ENCODE measurements at regions not wholly inside any gene's neighbourhood (a gene's known extent, or its start where the extent isn't known, plus 50 kb on each side); places are given as distances from the start of the nearest gene placed in this dataset.

- Mint-ChIP-seq H3K27me3 (no peaks in the 10 kb centered on the region), H3K9me3 (peaks cover 0 to 11% (median 7%) of the 10 kb centered on the region in 7 donors), H3K4me3 (no peak overlapping the region), H3K36me3 (no peaks in the 10 kb centered on the region), H3K27ac (no peak overlapping the region), H3K4me1 (no peaks in the 10 kb centered on the region)
- Histone ChIP-seq H3K36me3 (ENCODE audit: control insufficient read depth, insufficient read depth, low read length) (no peaks in the 10 kb centered on the region), H3K27me3 (ENCODE audit: control insufficient read depth, insufficient read depth, low read length) (no peaks in the 10 kb centered on the region), H3K27ac (ENCODE audit: insufficient read depth, low read length, poor library complexity, severe bottlenecking) (no peak overlapping the region), H3K9me3 (ENCODE audit: control insufficient read depth in 2 of 2, low read length in 2 of 2) (peaks cover 0 to 1% of the 10 kb centered on the region in 2 experiments), H3K4me1 (ENCODE audit: control insufficient read depth, insufficient read depth, low read length, poor library complexity, severe bottlenecking) (no peaks in the 10 kb centered on the region), H3K4me3 (ENCODE audit: low read depth, low read length) (no peak overlapping the region)
- no peak for DNase-seq
- ATAC-seq (ENCODE audit: low read depth in 2 of 2): no peak
Measured at GRCh38 chr18:7288544-7288943, 57.7 kb downstream of the LRRC30 start.

DNA sequence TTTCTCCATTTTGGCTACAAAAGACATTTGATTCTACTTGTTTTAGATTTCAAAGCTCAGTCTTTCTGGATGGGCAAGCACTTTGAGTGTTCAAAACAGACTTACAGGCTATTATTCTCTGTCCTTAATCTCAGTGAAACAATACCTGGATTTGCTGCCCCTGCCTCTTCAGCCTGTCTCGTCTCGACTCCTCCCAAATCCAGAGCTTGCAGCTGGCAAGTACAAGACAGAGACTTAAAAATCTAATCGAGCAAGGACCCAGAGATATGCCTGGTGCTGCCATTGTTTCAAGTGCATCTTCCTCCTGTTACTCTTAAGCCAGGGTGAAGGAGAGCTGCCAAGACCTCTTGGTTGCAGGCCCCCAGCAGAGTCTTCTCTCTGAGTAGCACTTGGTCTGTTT is 59.2 kb downstream of the LRRC30 start:
- no peaks in the 10 kb centered on the region for H3K27me3 Mint-ChIP-seq

DNA sequence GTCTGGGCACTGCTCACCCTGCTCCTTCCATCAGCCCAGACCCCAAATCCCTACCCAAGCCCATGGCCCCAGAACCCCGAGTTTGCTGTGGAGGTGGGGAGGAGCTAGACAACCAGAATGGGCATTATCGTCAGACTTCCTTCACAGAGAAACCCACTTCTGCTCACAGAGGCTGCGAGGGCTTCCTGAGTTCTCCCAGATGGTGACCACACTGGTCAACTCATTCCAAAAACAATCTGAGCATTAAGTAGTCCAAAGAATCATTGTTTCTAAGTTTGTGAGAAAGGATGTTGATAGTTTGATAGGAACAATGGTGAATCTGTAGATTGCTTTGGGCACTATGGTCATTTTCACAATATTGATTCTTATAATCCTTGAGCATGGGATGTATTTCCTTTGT is 60.2 kb downstream of the LRRC30 start:
- H3K27ac Mint-ChIP-seq: no peak overlapping the region
- ATAC-seq (ENCODE audit: low read depth in 2 of 2) (no peak), DNase-seq (no peak)
- peaks cover 3 to 15% (median 12%) of the 10 kb centered on the region in 7 donors for H3K9me3 Mint-ChIP-seq
- no peaks in the 10 kb centered on the region for H3K4me1 Mint-ChIP-seq
- H3K9me3 ChIP-seq (ENCODE audit: control insufficient read depth in 2 of 2, low read length in 2 of 2): peaks cover 0 to 2% of the 10 kb centered on the region in 2 experiments
- H3K27ac ChIP-seq (ENCODE audit: insufficient read depth, low read length, poor library complexity, severe bottlenecking): no peak overlapping the region
- H3K27me3 Mint-ChIP-seq: no peaks in the 10 kb centered on the region
- H3K36me3 ChIP-seq (ENCODE audit: control insufficient read depth, insufficient read depth, low read length): no peaks in the 10 kb centered on the region
- no peaks in the 10 kb centered on the region for H3K4me1 ChIP-seq (ENCODE audit: control insufficient read depth, insufficient read depth, low read length, poor library complexity, severe bottlenecking)
- H3K4me3 ChIP-seq (ENCODE audit: low read depth, low read length): no peak overlapping the region
- no peaks in the 10 kb centered on the region for H3K27me3 ChIP-seq (ENCODE audit: control insufficient read depth, insufficient read depth, low read length)
- H3K4me3 Mint-ChIP-seq: no peak overlapping the region
- H3K36me3 Mint-ChIP-seq: no peaks in the 10 kb centered on the region

More for the DNA sequence above, 59.2 kb downstream of the LRRC30 start:
- Histone ChIP-seq H3K27me3 (ENCODE audit: control insufficient read depth, insufficient read depth, low read length) (no peaks in the 10 kb centered on the region), H3K4me3 (ENCODE audit: low read depth, low read length) (no peak overlapping the region), H3K27ac (ENCODE audit: insufficient read depth, low read length, poor library complexity, severe bottlenecking) (no peak overlapping the region), H3K4me1 (ENCODE audit: control insufficient read depth, insufficient read depth, low read length, poor library complexity, severe bottlenecking) (no peaks in the 10 kb centered on the region), H3K9me3 (ENCODE audit: control insufficient read depth in 2 of 2, low read length in 2 of 2) (peaks cover 0 to 2% of the 10 kb centered on the region in 2 experiments), H3K36me3 (ENCODE audit: control insufficient read depth, insufficient read depth, low read length) (no peaks in the 10 kb centered on the region)
- peaks cover 3 to 14% (median 11%) of the 10 kb centered on the region in 7 donors for H3K9me3 Mint-ChIP-seq
- no peaks in the 10 kb centered on the region for H3K36me3 Mint-ChIP-seq
- no peaks in the 10 kb centered on the region for H3K4me1 Mint-ChIP-seq
- ATAC-seq (ENCODE audit: low read depth in 2 of 2) (no peak), DNase-seq (no peak)
- H3K27ac Mint-ChIP-seq: no peak overlapping the region
- no peak overlapping the region for H3K4me3 Mint-ChIP-seq

DNA sequence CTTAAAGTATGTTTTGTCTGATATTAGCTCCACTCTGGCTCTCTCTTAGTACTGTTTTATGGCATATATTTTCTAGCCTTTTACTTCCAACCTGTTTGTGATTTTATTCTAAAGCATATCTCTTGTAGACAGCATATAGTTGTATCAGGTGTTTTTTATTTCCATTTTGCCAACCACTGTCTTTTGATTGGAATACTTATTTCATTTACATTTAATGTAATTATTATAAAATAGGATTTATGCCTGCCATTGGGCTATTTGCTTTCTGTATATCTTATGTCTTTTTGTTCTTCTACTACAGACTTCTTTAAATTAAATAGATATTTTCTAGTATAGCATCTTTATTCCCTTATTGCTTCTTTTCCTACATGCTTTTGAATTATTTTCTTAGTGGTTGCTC is 67.3 kb downstream of the LRRC30 start:
- H3K4me3 ChIP-seq (ENCODE audit: low read depth, low read length): no peak overlapping the region
- H3K4me1 ChIP-seq (ENCODE audit: control insufficient read depth, insufficient read depth, low read length, poor library complexity, severe bottlenecking): no peaks in the 10 kb centered on the region
- Mint-ChIP-seq H3K27ac (no peak overlapping the region), H3K36me3 (no peaks in the 10 kb centered on the region), H3K9me3 (peaks cover 6 to 36% (median 21%) of the 10 kb centered on the region in 7 donors), H3K4me1 (no peaks in the 10 kb centered on the region), H3K4me3 (no peak overlapping the region), H3K27me3 (no peaks in the 10 kb centered on the region)
- no peak overlapping the region for H3K27ac ChIP-seq (ENCODE audit: insufficient read depth, low read length, poor library complexity, severe bottlenecking)
- ATAC-seq (ENCODE audit: low read depth in 2 of 2) (no peak), DNase-seq (no peak)
- H3K9me3 ChIP-seq (ENCODE audit: control insufficient read depth in 2 of 2, low read length in 2 of 2): peaks cover 2 to 6% of the 10 kb centered on the region in 2 experiments
- no peaks in the 10 kb centered on the region for H3K36me3 ChIP-seq (ENCODE audit: control insufficient read depth, insufficient read depth, low read length)
- no peaks in the 10 kb centered on the region for H3K27me3 ChIP-seq (ENCODE audit: control insufficient read depth, insufficient read depth, low read length)

DNA sequence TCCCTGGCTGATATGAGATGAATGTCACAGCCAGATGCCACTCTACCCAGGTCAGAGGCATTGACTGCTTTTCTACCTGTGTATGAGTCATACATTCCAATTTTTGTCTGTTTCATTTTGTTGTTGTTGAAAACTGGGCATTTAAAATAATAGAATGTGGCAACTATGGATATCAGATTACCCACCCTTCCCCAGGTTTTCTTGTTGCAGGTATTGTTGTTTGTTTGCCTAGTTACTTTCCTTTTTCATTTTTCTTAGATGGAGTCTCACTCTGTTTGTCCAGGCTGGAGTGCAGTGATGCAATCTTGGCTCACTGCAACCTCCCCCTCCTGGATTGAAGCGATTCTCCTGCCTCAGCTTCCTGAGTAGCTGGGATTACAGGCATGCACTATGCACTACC is 70.2 kb downstream of the LRRC30 start:
- Histone ChIP-seq H3K4me3 (ENCODE audit: low read depth, low read length) (no peak overlapping the region), H3K36me3 (ENCODE audit: control insufficient read depth, insufficient read depth, low read length) (no peaks in the 10 kb centered on the region), H3K9me3 (ENCODE audit: control insufficient read depth in 2 of 2, low read length in 2 of 2) (peaks cover 0 to 6% of the 10 kb centered on the region in 2 experiments), H3K27me3 (ENCODE audit: control insufficient read depth, insufficient read depth, low read length) (no peaks in the 10 kb centered on the region), H3K27ac (ENCODE audit: insufficient read depth, low read length, poor library complexity, severe bottlenecking) (no peak overlapping the region), H3K4me1 (ENCODE audit: control insufficient read depth, insufficient read depth, low read length, poor library complexity, severe bottlenecking) (no peaks in the 10 kb centered on the region)
- Mint-ChIP-seq H3K4me1 (no peaks in the 10 kb centered on the region), H3K36me3 (no peaks in the 10 kb centered on the region), H3K4me3 (no peak overlapping the region), H3K27ac (no peak overlapping the region), H3K27me3 (peaks cover 7% of the 10 kb centered on the region), H3K9me3 (peaks cover 8 to 32% (median 17%) of the 10 kb centered on the region in 7 donors)
- ATAC-seq (ENCODE audit: low read depth in 2 of 2): no peak
- DNase-seq: no peak

DNA sequence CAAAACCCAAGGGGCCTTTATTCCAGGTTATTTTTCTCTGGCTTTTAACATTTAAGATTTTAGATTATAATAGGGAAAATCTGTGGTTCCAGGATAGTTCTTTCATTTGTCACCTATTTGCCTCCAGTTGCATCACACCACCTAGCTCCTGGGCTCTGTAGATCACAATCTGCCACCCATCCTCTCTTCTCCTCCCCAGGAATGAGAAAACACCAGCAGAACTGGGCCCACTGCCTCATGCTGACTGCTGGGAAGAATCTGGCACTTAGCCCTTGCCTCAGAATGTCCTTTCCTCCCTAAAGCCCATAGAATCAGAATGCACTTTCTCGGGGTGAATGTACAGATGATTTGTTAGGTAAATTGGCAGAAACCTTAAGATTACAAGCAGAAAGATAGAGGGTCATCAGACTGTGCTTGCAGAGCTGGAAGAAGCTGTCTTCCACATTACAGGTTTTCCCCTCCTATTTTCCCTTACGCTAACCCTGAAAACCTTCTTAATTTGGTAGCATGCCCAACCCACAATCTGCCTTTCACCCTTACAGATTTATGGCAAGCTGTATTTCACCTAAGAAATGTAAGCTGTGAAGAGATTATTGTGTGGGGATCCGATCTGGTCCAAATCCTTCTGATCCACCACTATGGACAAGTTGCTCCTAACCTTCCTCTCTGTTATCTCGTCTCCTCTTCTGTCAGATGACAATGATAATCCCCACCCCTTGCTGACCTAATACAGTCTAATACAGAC is 72.6 kb downstream of the LRRC30 start:
- H3K36me3 Mint-ChIP-seq: no peaks in the 10 kb centered on the region
- H3K4me1 ChIP-seq (ENCODE audit: control insufficient read depth, insufficient read depth, low read length, poor library complexity, severe bottlenecking): no peaks in the 10 kb centered on the region
- peaks cover 7% of the 10 kb centered on the region for H3K27me3 Mint-ChIP-seq
- H3K27me3 ChIP-seq (ENCODE audit: control insufficient read depth, insufficient read depth, low read length): no peaks in the 10 kb centered on the region
- H3K27ac Mint-ChIP-seq: no peak overlapping the region
- no peak overlapping the region for H3K4me3 Mint-ChIP-seq
- H3K4me1 Mint-ChIP-seq: no peaks in the 10 kb centered on the region
- no peak for ATAC-seq (ENCODE audit: low read depth in 2 of 2)
- H3K9me3 ChIP-seq (ENCODE audit: control insufficient read depth in 2 of 2, low read length in 2 of 2): peaks cover 0 to 6% of the 10 kb centered on the region in 2 experiments
- DNase-seq: no peak
- H3K27ac ChIP-seq (ENCODE audit: insufficient read depth, low read length, poor library complexity, severe bottlenecking): no peak overlapping the region
- no peak overlapping the region for H3K4me3 ChIP-seq (ENCODE audit: low read depth, low read length)
- no peaks in the 10 kb centered on the region for H3K36me3 ChIP-seq (ENCODE audit: control insufficient read depth, insufficient read depth, low read length)
- peaks cover 4 to 27% (median 13%) of the 10 kb centered on the region in 7 donors for H3K9me3 Mint-ChIP-seq

DNA sequence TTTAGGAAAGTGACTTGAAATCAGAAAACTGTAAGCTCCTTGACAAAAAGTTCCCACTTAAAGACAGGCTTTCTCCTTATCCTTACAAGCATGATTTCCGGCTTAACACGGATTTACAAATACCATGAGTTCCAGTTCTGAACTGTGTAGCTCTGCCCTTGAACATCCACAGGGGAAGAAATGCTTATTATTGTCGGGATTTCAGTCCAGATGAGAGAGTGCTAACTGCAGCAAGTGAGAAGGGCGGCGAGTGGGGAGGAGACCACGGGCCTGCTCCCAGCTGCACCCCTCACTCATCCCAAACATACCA is 73.1 kb downstream of the LRRC30 start:
- Mint-ChIP-seq H3K4me3 (no peak overlapping the region), H3K4me1 (no peaks in the 10 kb centered on the region), H3K36me3 (no peaks in the 10 kb centered on the region), H3K9me3 (peaks cover 4 to 22% (median 13%) of the 10 kb centered on the region in 7 donors), H3K27me3 (peaks cover 7% of the 10 kb centered on the region), H3K27ac (no peak overlapping the region)
- no peak overlapping the region for H3K27ac ChIP-seq (ENCODE audit: insufficient read depth, low read length, poor library complexity, severe bottlenecking)
- no peaks in the 10 kb centered on the region for H3K27me3 ChIP-seq (ENCODE audit: control insufficient read depth, insufficient read depth, low read length)
- DNase-seq (no peak), ATAC-seq (ENCODE audit: low read depth in 2 of 2) (no peak)
- H3K4me1 ChIP-seq (ENCODE audit: control insufficient read depth, insufficient read depth, low read length, poor library complexity, severe bottlenecking): no peaks in the 10 kb centered on the region
- H3K9me3 ChIP-seq (ENCODE audit: control insufficient read depth in 2 of 2, low read length in 2 of 2): peaks cover 0 to 6% of the 10 kb centered on the region in 2 experiments
- no peaks in the 10 kb centered on the region for H3K36me3 ChIP-seq (ENCODE audit: control insufficient read depth, insufficient read depth, low read length)
- no peak overlapping the region for H3K4me3 ChIP-seq (ENCODE audit: low read depth, low read length)

DNA sequence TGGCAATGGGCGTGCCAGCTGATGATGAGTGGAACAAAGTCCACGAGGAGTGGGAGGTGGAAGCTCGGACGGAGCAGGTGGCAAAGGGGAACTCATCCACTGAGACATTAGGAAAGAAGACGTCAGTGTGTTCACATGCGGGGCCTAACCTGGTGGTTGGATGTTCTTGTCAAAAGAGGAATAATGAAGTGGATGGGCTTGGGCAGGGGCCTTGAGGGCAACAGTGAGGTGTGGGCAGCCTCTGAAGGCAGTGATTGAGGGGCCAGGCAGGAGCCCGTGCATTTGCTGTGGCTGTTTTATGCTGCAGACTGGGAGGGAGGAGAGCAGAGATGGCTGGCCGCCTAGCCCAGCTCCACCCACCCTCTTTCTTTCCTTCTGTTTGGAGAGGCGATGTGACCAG is 74.5 kb downstream of the LRRC30 start:
- no peak for ATAC-seq (ENCODE audit: low read depth in 2 of 2)

More for the DNA sequence above, 74.5 kb downstream of the LRRC30 start:
- H3K4me3 Mint-ChIP-seq: no peak overlapping the region
- H3K27me3 ChIP-seq (ENCODE audit: control insufficient read depth, insufficient read depth, low read length): no peaks in the 10 kb centered on the region
- DNase-seq: no peak
- H3K9me3 ChIP-seq (ENCODE audit: control insufficient read depth in 2 of 2, low read length in 2 of 2): no peaks in the 10 kb centered on the region
- H3K36me3 ChIP-seq (ENCODE audit: control insufficient read depth, insufficient read depth, low read length): no peaks in the 10 kb centered on the region
- no peak overlapping the region for H3K27ac Mint-ChIP-seq
- peaks cover 7% of the 10 kb centered on the region for H3K27me3 Mint-ChIP-seq
- no peaks in the 10 kb centered on the region for H3K4me1 ChIP-seq (ENCODE audit: control insufficient read depth, insufficient read depth, low read length, poor library complexity, severe bottlenecking)
- H3K27ac ChIP-seq (ENCODE audit: insufficient read depth, low read length, poor library complexity, severe bottlenecking): no peak overlapping the region
- peaks cover 4 to 20% (median 9%) of the 10 kb centered on the region in 7 donors for H3K9me3 Mint-ChIP-seq
- H3K4me1 Mint-ChIP-seq: no peaks in the 10 kb centered on the region
- no peak overlapping the region for H3K4me3 ChIP-seq (ENCODE audit: low read depth, low read length)
- H3K36me3 Mint-ChIP-seq: no peaks in the 10 kb centered on the region
